K562 (cell line): ENCODE measurements at regions not wholly inside any gene's neighbourhood (a gene's known extent, or its start where the extent isn't known, plus 50 kb on each side); places are given as distances from the start of the nearest gene placed in this dataset.
A peak's percentile ranks its signal among the peaks of the same experiment; 100 is the strongest.

Source experiments
- CBX8 ChIP-seq: fragments of 200-600 bp; sonication (generic); IDR thresholded peaks from 2 replicates; pipeline ENCODE4 v1.6.1; 2012; ENCODE audit warnings: borderline replicate concordance, mixed run types, low read depth, mild to moderate bottlenecking, moderate library complexity, mixed read lengths, low read length, control low read depth, inconsistent platforms; ENCODE audit not compliant: poor library complexity, severe bottlenecking; ENCODE audit errors: extremely low read depth
- CEBPG ChIP-seq, 3 experiments: fragments of 200-800 bp in 1 of 3; sonication (Bioruptor generic) in 1 of 3; sonication (generic) in 1 of 3; formaldehyde crosslinking in 1 of 3; IDR thresholded peaks in 2 of 3; conservative IDR thresholded peaks in 1 of 3; 2 replicates each; pipeline versions ENCODE4 v1.6.1 to v1.8.0; 2016 to 2022; ENCODE audit warnings: missing compliant biosample characterization in 2 of 3, missing genetic modification characterization in 2 of 3, mild to moderate bottlenecking in 1 of 3, missing genetic modification reagents in 1 of 3
- CREBBP ChIP-seq: IDR thresholded peaks from one replicate; pipeline ENCODE4 v1.6.1; 2012; ENCODE audit warnings: low read depth, mild to moderate bottlenecking, control low read depth, inconsistent platforms, low read length
- ELF2 ChIP-seq: fragments of 250-450 bp; sonication (Bioruptor Pico); IDR thresholded peaks from 2 replicates; pipeline ENCODE4 v1.5.0; 2021; ENCODE audit warnings: mild to moderate bottlenecking
- ELK3 ChIP-seq: fragments of 450-650 bp; formaldehyde crosslinking; IDR thresholded peaks from 2 replicates; pipeline ENCODE4 v1.4.0; 2020; ENCODE audit warnings: mild to moderate bottlenecking
- EZH2 ChIP-seq: IDR thresholded peaks from 2 replicates; pipeline ENCODE4 v1.6.1; 2012; ENCODE audit warnings: low read depth, mild to moderate bottlenecking, inconsistent platforms, low read length, borderline replicate concordance
- FOXJ2 ChIP-seq: fragments of 200-800 bp; sonication (Bioruptor generic); IDR thresholded peaks from 2 replicates; pipeline ENCODE4 v1.6.1; 2016; ENCODE audit warnings: missing genetic modification characterization, missing compliant biosample characterization
- HIVEP1 ChIP-seq: fragments of 250-450 bp; sonication (Bioruptor Pico); IDR thresholded peaks from 2 replicates; pipeline ENCODE4 v1.4.0; 2020; ENCODE audit warnings: mild to moderate bottlenecking
- KLF6 ChIP-seq: fragments of 250-450 bp; sonication (Bioruptor Pico); IDR thresholded peaks from 2 replicates; pipeline ENCODE4 v1.4.0; 2020; ENCODE audit warnings: mild to moderate bottlenecking, moderate library complexity, borderline replicate concordance
- PATZ1 ChIP-seq: fragments of 250-450 bp; sonication (Bioruptor Pico); IDR thresholded peaks from 2 replicates; pipeline ENCODE4 v1.5.0; 2020; ENCODE audit warnings: mild to moderate bottlenecking, borderline replicate concordance
- TARDBP ChIP-seq: fragments of 450-650 bp; IDR thresholded peaks from 2 replicates; pipeline ENCODE4 v1.6.1; 2016
- ZNF586 ChIP-seq: fragments of 450-650 bp; formaldehyde crosslinking; conservative IDR thresholded peaks from 2 replicates; pipeline ENCODE4 v1.4.0; 2020; ENCODE audit warnings: mild to moderate bottlenecking, moderate library complexity
- TF ChIP-seq, protein P1 (sequence below): sonication (generic); formaldehyde crosslinking; IDR thresholded peaks from 2 replicates; pipeline ENCODE4 v1.8.0; 2022; ENCODE audit warnings: mild to moderate bottlenecking, missing genetic modification reagents, borderline replicate concordance
- TF ChIP-seq, protein P2 (sequence below): fragments of 450-650 bp; IDR thresholded peaks from 2 replicates; pipeline ENCODE4 v1.6.1; 2016; ENCODE audit warnings: mild to moderate bottlenecking
- TF ChIP-seq, protein P3 (sequence below): fragments of 250-450 bp; sonication (Bioruptor Pico); IDR thresholded peaks from 2 replicates; pipeline ENCODE4 v1.8.0; 2022; ENCODE audit warnings: moderate library complexity, mild to moderate bottlenecking, inconsistent platforms

GRCh38 chr6:146883640-146884531, 285.1 kb downstream of the ADGB start (continued):
- TF ChIP-seq CEBPG (CRISPR knock-in tag; IDR thresholded peaks at IDR 0.05) = no peak
- TF ChIP-seq CEBPG (tag; conservative IDR thresholded peaks at IDR 0.05 in 1 of 2, IDR thresholded peaks at IDR 0.05 in 1 of 2) = 0 out of 4 replicates have a peak, but pooled peaks of 1 of the 2 experiments have one; percentile 20
- TF ChIP-seq HIVEP1 (CRISPR knock-in tag) = 0 out of 2 replicates have a peak, but pooled peaks have one; percentile 70
- no peak for TF ChIP-seq CBX8
- TF ChIP-seq TARDBP = no peak
- no peak for TF ChIP-seq EZH2
- peak; percentile 71; the same call in 1 of the 2 replicates for TF ChIP-seq FOXJ2 (tag)
- TF ChIP-seq ZNF586 (CRISPR knock-in tag) = 0 out of 2 replicates have a peak, but pooled peaks have one; percentile 14
- peak; percentile 79; the same call in 1 of the 2 replicates for TF ChIP-seq PATZ1 (CRISPR knock-in tag)
- 0 out of 2 replicates have a peak, but pooled peaks have one; percentile 56 for TF ChIP-seq ELK3 (CRISPR knock-in tag)
- TF ChIP-seq, protein P1, sequence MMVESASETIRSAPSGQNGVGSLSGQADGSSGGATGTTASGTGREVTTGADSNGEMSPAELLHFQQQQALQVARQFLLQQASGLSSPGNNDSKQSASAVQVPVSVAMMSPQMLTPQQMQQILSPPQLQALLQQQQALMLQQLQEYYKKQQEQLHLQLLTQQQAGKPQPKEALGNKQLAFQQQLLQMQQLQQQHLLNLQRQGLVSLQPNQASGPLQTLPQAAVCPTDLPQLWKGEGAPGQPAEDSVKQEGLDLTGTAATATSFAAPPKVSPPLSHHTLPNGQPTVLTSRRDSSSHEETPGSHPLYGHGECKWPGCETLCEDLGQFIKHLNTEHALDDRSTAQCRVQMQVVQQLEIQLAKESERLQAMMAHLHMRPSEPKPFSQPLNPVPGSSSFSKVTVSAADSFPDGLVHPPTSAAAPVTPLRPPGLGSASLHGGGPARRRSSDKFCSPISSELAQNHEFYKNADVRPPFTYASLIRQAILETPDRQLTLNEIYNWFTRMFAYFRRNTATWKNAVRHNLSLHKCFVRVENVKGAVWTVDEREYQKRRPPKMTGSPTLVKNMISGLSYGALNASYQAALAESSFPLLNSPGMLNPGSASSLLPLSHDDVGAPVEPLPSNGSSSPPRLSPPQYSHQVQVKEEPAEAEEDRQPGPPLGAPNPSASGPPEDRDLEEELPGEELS (CRISPR knock-in tag) = no peak
- 0 out of 2 replicates have a peak, but pooled peaks have one; percentile 78 for TF ChIP-seq ELF2
- TF ChIP-seq, protein P2, sequence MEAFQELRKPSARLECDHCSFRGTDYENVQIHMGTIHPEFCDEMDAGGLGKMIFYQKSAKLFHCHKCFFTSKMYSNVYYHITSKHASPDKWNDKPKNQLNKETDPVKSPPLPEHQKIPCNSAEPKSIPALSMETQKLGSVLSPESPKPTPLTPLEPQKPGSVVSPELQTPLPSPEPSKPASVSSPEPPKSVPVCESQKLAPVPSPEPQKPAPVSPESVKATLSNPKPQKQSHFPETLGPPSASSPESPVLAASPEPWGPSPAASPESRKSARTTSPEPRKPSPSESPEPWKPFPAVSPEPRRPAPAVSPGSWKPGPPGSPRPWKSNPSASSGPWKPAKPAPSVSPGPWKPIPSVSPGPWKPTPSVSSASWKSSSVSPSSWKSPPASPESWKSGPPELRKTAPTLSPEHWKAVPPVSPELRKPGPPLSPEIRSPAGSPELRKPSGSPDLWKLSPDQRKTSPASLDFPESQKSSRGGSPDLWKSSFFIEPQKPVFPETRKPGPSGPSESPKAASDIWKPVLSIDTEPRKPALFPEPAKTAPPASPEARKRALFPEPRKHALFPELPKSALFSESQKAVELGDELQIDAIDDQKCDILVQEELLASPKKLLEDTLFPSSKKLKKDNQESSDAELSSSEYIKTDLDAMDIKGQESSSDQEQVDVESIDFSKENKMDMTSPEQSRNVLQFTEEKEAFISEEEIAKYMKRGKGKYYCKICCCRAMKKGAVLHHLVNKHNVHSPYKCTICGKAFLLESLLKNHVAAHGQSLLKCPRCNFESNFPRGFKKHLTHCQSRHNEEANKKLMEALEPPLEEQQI = 0 out of 2 replicates have a peak, but pooled peaks have one; percentile 13
- peak; percentile 54; the same call in 1 of the 2 replicates for TF ChIP-seq KLF6 (CRISPR knock-in tag)
- no peak for TF ChIP-seq CREBBP
- TF ChIP-seq, protein P3, sequence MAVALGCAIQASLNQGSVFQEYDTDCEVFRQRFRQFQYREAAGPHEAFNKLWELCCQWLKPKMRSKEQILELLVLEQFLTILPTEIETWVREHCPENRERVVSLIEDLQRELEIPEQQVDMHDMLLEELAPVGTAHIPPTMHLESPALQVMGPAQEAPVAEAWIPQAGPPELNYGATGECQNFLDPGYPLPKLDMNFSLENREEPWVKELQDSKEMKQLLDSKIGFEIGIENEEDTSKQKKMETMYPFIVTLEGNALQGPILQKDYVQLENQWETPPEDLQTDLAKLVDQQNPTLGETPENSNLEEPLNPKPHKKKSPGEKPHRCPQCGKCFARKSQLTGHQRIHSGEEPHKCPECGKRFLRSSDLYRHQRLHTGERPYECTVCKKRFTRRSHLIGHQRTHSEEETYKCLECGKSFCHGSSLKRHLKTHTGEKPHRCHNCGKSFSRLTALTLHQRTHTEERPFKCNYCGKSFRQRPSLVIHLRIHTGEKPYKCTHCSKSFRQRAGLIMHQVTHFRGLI = 0 out of 2 replicates have a peak, but pooled peaks have one; percentile 48
